ENCODE measurements at regions not wholly inside any gene's neighbourhood (a gene's known extent, or its start where the extent isn't known, plus 50 kb on each side); places are given as distances from the start of the nearest gene placed in this dataset.

GRCh38 chr2:155100261-155100660, 401.8 kb downstream of the KCNJ3 start:
- Histone ChIP-seq H3K4me3 (replicated peaks in 1 of 3; ENCODE audit: insufficient read depth in 1 of 3, low read depth in 1 of 3, low read length in 3 of 3) (no peak overlapping the region), H3K36me3 (ENCODE audit: control insufficient read depth in 2 of 2, extremely low read depth in 1 of 2, insufficient read depth in 2 of 2, low read length in 2 of 2) (no peaks in the 10 kb centered on the region), H3K79me2 (ENCODE audit: control insufficient read depth, insufficient read depth, low read length) (no peaks in the 10 kb centered on the region), H4K20me1 (replicated peaks; ENCODE audit: control insufficient read depth, extremely low read depth, insufficient read depth, low read length) (no peaks in the 10 kb centered on the region), H3K9ac (replicated peaks; ENCODE audit: extremely low read depth, insufficient read depth, low read length) (no peak overlapping the region), H3K4me2 (ENCODE audit: insufficient read depth, low read length) (no peak overlapping the region), H2AFZ (ENCODE audit: low read depth, low read length) (no peak overlapping the region), H3K9me3 (replicated peaks; ENCODE audit: control insufficient read depth, insufficient read depth, low read length) (no peaks in the 10 kb centered on the region), H3K9me1 (replicated peaks; ENCODE audit: control insufficient read depth, extremely low read depth, insufficient read depth, low read length) (no peaks in the 10 kb centered on the region), H3K4me1 (ENCODE audit: control insufficient read depth, extremely low read depth, insufficient read depth, low read length) (no peaks in the 10 kb centered on the region), H3K27ac (ENCODE audit: insufficient read depth, low read depth, low read length) (no peak overlapping the region), H3K27me3 (ENCODE audit: control insufficient read depth in 2 of 2, insufficient read depth in 2 of 2, low read length in 2 of 2) (no peaks in the 10 kb centered on the region)
- BruUV-seq (replicated peaks), result no TSS peak
- dilution Hi-C loops (cut with MboI; ENCODE audit: extremely low pct_ligation_motif_present, low sequenced_read_pairs) (no loop called here), intact Hi-C loops (cut with micrococcal nuclease) (no loop called here)
- TF ChIP-seq POLR2A (IDR thresholded peaks at IDR 0.05; ENCODE audit: low read depth, low read length), result no peak
- TF ChIP-seq EZH2 (IDR thresholded peaks at IDR 0.05; ENCODE audit: borderline replicate concordance, low read depth, low read length, severe bottlenecking), result no peak
- TF ChIP-seq CTCF (IDR thresholded peaks at IDR 0.05; ENCODE audit: extremely low read depth in 1 of 2, insufficient read depth in 1 of 2, low read depth in 1 of 2, low read length in 2 of 2), result no peak
- TF ChIP-seq MYC (IDR thresholded peaks at IDR 0.05; ENCODE audit: low read depth, low read length), result no peak
- no peak for TF ChIP-seq GATA2 (IDR thresholded peaks at IDR 0.05; ENCODE audit: insufficient read depth, insufficient read length, low read depth, low read length)
- no peak for TF ChIP-seq MAX (IDR thresholded peaks at IDR 0.05; ENCODE audit: insufficient read depth, insufficient read length)
- TF ChIP-seq POLR2AphosphoS5 (IDR thresholded peaks at IDR 0.05; ENCODE audit: insufficient read depth, low read depth, low read length), result no peak
- TF ChIP-seq JUN (IDR thresholded peaks at IDR 0.05; ENCODE audit: borderline replicate concordance, insufficient read depth, insufficient read length, low read depth), result no peak
- FAIRE-seq (no peak), DNase-seq (ENCODE audit: low read depth, low spot score) (no peak)
- ChIA-PET CTCF (no interaction called here), POLR2A (no interaction called here)
